ENCODE measurements at regions not wholly inside any gene's neighbourhood (a gene's known extent, or its start where the extent isn't known, plus 50 kb on each side); places are given as distances from the start of the nearest gene placed in this dataset.

- ATAC-seq (peak in 1 of 2 donors; percentile 55), DNase-seq (no peak)
- intact Hi-C loops (cut with DNase I), result no loop called here
These were observed 136.9 kb upstream of the SPRY2 start for GRCh38 chr13:80477661-80478443.

DNA sequence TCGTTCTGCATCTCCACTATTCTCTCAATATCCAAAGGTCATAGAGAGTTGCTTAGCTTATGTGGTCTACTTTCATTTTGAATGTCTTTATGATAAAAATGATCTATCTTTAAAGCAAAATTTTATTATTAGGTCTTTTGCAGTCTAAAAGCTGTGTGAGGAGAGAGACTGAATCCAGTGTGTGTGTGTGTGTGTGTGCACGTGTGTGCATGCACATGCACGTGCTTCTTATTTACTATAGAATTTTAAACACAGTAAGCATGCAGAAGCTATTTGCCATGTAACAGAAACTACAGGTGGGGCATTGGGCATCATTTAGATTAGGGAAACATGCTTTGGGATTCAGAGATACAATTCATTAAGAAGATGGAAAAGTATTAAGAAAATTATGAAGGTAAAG, 136.0 kb upstream of the SPRY2 start:
- ATAC-seq (no peak), DNase-seq (no peak)
- intact Hi-C loops (cut with DNase I), result no loop called here

DNA sequence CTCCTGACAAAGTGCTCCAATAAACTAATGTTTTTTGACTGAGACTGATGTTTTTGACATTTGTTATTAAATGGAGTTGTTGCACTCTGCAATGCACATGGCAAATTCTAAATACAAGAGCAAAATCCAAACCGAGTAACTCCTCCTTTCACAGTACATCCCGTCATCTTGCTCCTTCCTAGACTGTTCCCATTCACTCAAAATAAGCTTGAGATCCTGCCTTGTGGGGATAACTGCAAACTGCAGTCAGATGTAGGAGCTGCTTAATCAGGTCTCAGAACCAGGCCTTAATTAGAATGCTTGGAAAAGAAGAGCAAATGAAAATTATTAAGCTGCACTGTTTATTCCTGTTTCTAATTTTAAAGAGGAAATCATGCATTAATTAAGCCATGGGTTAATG, 134.8 kb upstream of the SPRY2 start:
- ATAC-seq (no peak), DNase-seq (no peak)
- intact Hi-C loops (cut with DNase I), result no loop called here

- no peak for DNase-seq
- intact Hi-C loops (cut with DNase I), result no loop called here
- ATAC-seq, result peak in 1 of 2 donors; percentile 22
These were observed 132.8 kb upstream of the SPRY2 start for GRCh38 chr13:80473695-80474094.

DNA sequence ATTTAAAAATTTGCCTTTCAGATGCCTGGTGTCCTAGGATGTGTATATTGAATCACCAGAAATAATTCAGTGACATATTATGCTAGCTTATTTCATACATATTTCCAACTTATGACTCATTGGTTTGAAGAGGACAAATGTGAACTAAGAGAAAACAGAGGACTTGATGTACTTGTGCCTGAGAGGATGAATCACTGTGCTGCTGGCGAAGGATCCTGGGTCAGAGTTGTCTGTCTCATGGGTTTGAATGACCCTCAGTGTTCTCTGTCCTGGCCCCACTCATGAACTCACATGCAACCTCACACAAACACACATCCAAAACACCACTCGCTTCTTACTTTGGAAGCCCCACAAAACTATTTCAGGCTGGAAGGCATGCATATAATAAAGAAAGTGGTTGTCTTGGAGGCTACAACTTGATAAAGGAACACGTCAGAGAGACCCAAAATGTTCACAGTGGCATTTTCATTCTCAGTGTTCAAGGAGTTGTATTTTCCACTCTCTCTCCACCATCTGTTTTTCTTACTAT, 129.0 kb upstream of the SPRY2 start:
- DNase-seq (peak; percentile 81), ATAC-seq (peak; percentile 96 to 99)
- intact Hi-C loops (cut with DNase I), result no loop called here

DNA sequence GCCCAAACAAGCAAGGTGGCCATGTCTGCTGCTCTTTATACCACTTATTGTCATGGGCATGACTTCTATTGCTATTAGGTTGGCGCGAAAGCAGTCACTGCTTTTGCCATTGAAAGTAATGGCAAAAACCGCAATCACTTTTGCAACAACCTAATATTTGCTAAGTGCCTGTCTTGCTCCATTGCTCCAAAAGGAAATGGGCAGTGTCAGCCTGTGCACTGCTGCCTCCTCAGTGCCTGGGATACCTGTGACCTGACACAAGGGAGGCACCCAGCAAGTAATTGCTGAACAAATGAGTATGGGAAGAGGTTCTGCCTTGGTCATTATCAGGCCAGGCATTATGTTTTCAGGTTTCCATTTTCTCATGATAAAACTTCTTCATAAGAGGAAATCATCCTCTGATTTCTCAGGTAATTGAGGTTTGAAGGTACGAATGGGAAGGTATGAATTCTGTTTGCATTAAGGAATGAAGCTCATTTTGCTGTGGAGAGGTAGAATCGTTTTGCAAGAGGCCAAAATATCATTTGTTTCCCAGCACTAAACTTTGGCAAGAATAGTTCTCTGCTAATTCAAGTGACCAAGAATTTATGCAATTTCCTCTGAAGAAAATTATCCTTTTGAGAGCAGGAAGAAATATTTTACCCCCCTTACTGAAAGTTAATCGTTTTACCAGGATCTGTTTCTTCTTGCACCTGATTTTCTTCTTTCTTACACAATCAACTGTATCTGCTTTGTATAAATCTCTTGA, 128.4 kb upstream of the SPRY2 start:
- ATAC-seq (peak; percentile 16 to 22), DNase-seq (no peak)
- intact Hi-C loops (cut with DNase I), result no loop called here

- intact Hi-C loops (cut with DNase I), result no loop called here
- no peak for ATAC-seq
- no peak for DNase-seq
These were observed 124.4 kb upstream of the SPRY2 start for GRCh38 chr13:80465321-80465720.

- ATAC-seq, result peak; percentile 47 to 92
- no peak for DNase-seq
- intact Hi-C loops (cut with DNase I), result no loop called here
These were observed 122.9 kb upstream of the SPRY2 start for GRCh38 chr13:80463673-80464352.

DNA sequence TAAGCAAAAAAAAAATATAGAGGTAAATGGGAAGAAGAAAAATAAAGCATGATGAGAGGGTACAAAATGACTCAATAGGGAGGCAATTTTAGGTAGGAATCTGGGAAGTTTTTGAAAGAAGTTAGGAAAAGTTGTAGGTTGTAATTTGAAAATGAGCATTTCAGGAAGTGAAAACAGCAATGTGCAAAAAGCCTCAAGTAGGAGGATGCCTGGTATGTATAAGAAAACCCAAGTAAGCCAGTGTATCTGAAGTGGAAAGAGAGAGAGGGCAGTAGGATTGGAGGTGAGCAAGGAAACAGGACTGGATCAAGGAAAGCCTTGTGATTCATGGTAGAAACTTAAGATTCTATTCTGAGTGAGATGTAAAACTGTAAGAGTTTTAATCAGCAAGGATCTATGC, 121.6 kb upstream of the SPRY2 start:
- ATAC-seq, result no peak
- intact Hi-C loops (cut with DNase I), result no loop called here
- DNase-seq, result no peak

- intact Hi-C loops (cut with DNase I), result no loop called here
- DNase-seq (no peak), ATAC-seq (no peak)
These were observed 121.1 kb upstream of the SPRY2 start for GRCh38 chr13:80462037-80462436.

DNA sequence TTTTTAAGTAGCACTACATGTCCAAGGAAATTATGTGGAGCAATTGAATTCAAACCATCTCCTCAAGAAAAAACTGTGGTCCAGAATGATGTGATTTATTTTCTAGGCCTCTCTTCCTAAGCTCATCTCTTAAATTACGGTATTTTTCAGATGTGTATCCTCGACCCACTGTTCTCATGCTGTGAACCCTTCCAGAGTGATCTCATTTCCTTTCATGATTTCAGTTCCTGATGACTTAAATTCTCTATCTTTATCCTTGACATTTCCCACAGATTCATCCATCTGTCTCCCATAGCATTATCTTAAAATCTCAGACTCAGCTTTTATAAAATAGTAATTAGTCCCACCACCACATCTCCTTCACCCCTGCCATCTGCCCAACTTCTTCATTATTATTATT, 117.6 kb upstream of the SPRY2 start:
- ATAC-seq, result peak in 1 of 2 donors; percentile 19
- DNase-seq, result no peak
- intact Hi-C loops (cut with DNase I), result no loop called here

- ATAC-seq (no peak), DNase-seq (no peak)
- intact Hi-C loops (cut with DNase I), result no loop called here
These were observed 113.3 kb upstream of the SPRY2 start for GRCh38 chr13:80454245-80454644.

DNA sequence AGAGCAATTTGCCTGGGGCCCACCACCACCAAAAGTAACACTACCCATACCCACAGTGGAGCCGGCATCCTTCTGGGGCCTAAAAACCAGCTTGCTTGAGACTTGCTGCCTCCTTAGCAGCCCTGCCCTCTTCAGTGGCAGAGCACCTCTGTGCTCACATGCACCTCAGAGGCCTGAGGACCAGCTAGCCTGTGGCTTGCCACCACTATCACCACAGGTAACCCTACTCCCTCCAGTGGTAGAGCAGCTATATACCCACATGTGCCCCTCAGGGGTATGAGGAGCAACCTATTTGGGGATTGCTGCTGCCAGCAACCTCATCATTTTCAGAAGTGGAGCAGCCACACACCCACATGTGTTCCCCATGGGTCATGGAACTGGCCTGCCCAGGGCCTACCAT, 111.4 kb upstream of the SPRY2 start:
- intact Hi-C loops (cut with DNase I), result no loop called here
- ATAC-seq (no peak), DNase-seq (no peak)

GRCh38 chr13:80451641-80452040, 110.7 kb upstream of the SPRY2 start:
- intact Hi-C loops (cut with DNase I), result no loop called here
- no peak for ATAC-seq
- no peak for DNase-seq

DNA sequence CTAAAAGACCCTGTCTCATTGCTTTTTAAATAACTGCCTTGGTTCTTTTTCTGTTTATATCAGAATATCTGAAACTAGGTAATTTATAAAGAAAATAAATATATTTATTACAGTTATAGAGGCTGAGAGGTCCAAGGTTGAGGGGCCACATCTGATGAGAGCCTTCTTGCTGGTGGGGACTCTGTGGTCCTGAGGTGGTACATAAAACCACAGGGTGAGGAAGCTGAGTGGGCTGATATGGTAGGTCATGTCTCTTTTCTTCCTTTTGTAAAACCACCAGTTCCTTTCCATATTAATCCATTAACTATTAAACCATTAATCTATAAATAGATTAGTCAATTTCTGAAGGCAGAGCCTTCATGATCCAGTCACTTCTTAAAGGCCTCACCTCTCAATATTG, 109.5 kb upstream of the SPRY2 start:
- no peak for ATAC-seq
- DNase-seq, result no peak
- intact Hi-C loops (cut with DNase I), result no loop called here

DNA sequence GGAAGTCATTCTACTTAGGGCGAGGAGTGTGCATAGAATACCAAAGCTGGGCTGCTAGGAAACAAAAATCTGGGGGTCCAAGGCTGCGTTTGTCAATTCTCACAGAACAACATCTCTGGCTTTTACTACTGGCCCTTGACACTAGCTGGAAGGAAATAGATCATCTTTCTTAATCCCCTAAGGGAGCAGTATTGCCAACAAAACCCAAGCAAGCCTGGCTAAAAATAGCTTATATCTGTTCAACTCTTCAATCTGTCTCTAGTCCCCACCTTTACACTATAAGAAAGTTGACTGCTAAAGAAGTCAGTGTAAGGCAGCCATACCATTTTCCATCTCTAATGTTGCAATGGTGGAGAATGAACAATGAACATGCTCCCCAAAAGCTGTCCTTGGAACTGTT, 107.8 kb upstream of the SPRY2 start:
- ATAC-seq (peak in 1 of 2 donors; percentile 25), DNase-seq (no peak)
- intact Hi-C loops (cut with DNase I), result no loop called here

- intact Hi-C loops (cut with DNase I), result no loop called here
- ATAC-seq (no peak), DNase-seq (no peak)
These were observed 106.8 kb upstream of the SPRY2 start for GRCh38 chr13:80447747-80448146.

DNA sequence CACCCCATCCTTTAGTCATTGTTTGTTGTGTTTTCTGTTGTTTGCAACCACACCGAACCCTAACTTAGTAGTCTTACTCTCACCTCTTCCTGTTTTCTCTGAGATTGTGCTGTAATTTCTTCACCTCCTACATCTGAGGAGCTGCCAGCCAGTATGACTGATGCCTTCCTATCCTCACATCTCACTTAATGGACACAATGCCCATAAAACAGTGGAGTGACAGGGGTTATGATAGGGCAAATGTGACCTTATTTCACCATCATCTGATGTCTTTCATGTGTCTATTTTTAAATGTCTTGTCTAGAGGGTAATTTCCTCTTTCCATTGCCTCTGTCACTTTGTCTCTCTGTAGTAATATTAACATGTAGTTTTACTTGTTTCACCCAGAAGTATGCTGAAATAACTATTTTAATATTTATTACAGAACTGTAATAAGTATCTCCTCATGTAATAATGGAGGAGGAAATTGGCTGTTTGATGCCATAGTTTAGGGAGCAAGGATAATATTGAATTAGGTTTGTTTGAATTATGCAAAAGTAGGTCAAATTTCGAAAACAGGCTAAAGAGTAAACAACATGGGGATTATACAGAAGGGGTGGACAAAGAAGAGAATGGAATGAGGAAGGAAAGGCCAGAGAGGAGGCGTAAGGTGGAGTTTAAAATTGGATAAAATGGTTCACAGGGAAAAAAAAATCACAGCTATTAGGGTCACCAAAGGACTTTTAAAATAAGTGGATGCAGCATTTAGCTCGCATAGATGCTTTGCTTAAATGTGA, 103.5 kb upstream of the SPRY2 start:
- ATAC-seq (peak in 1 of 2 donors; percentile 47), DNase-seq (no peak)
- intact Hi-C loops (cut with DNase I), result no loop called here

DNA sequence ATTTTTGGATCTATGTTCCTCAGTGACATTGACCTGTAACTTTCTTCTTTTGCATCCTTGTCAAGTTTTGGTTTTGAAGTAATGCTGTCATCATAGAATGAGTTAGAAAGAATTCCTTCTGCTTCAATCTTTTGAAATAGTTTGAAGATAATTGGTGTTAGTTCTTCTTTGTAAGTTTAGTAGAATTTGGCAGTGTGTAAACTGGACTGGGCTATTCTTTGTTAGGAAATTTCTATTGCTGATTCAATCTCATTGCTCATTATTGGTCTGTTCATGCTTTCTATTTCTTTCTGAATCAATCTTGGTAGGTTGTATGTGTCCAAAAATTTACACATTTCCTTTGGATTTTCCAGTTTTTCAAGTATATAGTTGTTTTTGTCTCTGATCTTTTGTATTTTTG, 101.7 kb upstream of the SPRY2 start:
- no peak for ATAC-seq
- DNase-seq, result no peak
- intact Hi-C loops (cut with DNase I), result no loop called here
